HepG2 (cell line): ENCODE measurements at regions not wholly inside any gene's neighbourhood (a gene's known extent, or its start where the extent isn't known, plus 50 kb on each side); places are given as distances from the start of the nearest gene placed in this dataset.

Source experiments
- ATAD3A ChIP-seq: sonication (generic); formaldehyde crosslinking; IDR thresholded peaks from 2 replicates; pipeline ENCODE4 v1.4.0; 2020; ENCODE audit warnings: missing genetic modification reagents
- BCL6 ChIP-seq: IDR thresholded peaks from 2 replicates; pipeline ENCODE4 v1.6.1; 2016; ENCODE audit warnings: missing genetic modification reagents, missing compliant biosample characterization
- CBX1 ChIP-seq: IDR thresholded peaks from one replicate; pipeline ENCODE4 v1.6.1; 2016; ENCODE audit warnings: antibody characterized with exemption, low read depth
- CHD2 ChIP-seq: IDR thresholded peaks from 2 replicates; pipeline ENCODE4 v1.6.1; 2011; ENCODE audit warnings: low read depth, low read length, improper control_type of control experiment
- EED ChIP-seq: sonication (generic); formaldehyde crosslinking; IDR thresholded peaks from 2 replicates; pipeline ENCODE4 v1.5.0; 2020; ENCODE audit warnings: mild to moderate bottlenecking, missing genetic modification reagents
- FIP1L1 ChIP-seq: fragments of 200-400 bp; formaldehyde crosslinking; IDR thresholded peaks from 2 replicates; pipeline ENCODE4 v1.6.1; 2018; ENCODE audit warnings: low read depth, mild to moderate bottlenecking, low read length, moderate library complexity, borderline replicate concordance; ENCODE audit not compliant: insufficient read depth
- HDAC6 ChIP-seq: fragments of 200-600 bp; sonication (generic); IDR thresholded peaks from 2 replicates; pipeline ENCODE4 v1.7.0; 2017; ENCODE audit warnings: mild to moderate bottlenecking, antibody characterized with exemption, low read length, low read depth
- HMGXB3 ChIP-seq: sonication (generic); formaldehyde crosslinking; IDR thresholded peaks from 2 replicates; pipeline ENCODE4 v1.4.0; 2020; ENCODE audit warnings: missing genetic modification reagents, borderline replicate concordance
- KLF12 ChIP-seq: sonication (generic); formaldehyde crosslinking; IDR thresholded peaks from 2 replicates; pipeline ENCODE4 v1.4.0; 2020; ENCODE audit warnings: missing genetic modification reagents, borderline replicate concordance
- KMT2B ChIP-seq: IDR thresholded peaks from 2 replicates; pipeline ENCODE4 v1.6.1; 2016; ENCODE audit warnings: missing genetic modification reagents, missing compliant biosample characterization
- MED13 ChIP-seq: sonication (generic); formaldehyde crosslinking; IDR thresholded peaks from 2 replicates; pipeline ENCODE4 v1.5.0; 2020; ENCODE audit warnings: missing genetic modification reagents
- NR2C2 ChIP-seq: sonication (generic); formaldehyde crosslinking; IDR thresholded peaks from 2 replicates; pipeline ENCODE4 v1.4.0; 2020; ENCODE audit warnings: missing genetic modification reagents, mild to moderate bottlenecking, moderate library complexity, borderline replicate concordance
- PITX1 ChIP-seq: sonication (generic); formaldehyde crosslinking; IDR thresholded peaks from 2 replicates; pipeline ENCODE4 v1.5.1; 2020; ENCODE audit warnings: mild to moderate bottlenecking, missing genetic modification reagents
- RFX5 ChIP-seq: IDR thresholded peaks from 2 replicates; pipeline ENCODE4 v1.6.1; 2011; ENCODE audit warnings: low read depth, low read length, improper control_type of control experiment
- TBX3 ChIP-seq: fragments of 450-650 bp; IDR thresholded peaks from 2 replicates; pipeline ENCODE4 v1.6.1; 2017; ENCODE audit warnings: antibody characterized with exemption, mild to moderate bottlenecking, inconsistent platforms, borderline replicate concordance
- ZNF292 ChIP-seq: sonication (generic); formaldehyde crosslinking; IDR thresholded peaks from 2 replicates; pipeline ENCODE4 v1.8.1; 2022; ENCODE audit warnings: mild to moderate bottlenecking, low read depth, missing genetic modification reagents, borderline replicate concordance
- ZNF431 ChIP-seq: sonication (generic); formaldehyde crosslinking; IDR thresholded peaks from 2 replicates; pipeline ENCODE4 v1.9.0; 2022; ENCODE audit warnings: missing genetic modification reagents, low read depth, mild to moderate bottlenecking, borderline replicate concordance
- ZNF446 ChIP-seq: sonication (generic); formaldehyde crosslinking; IDR thresholded peaks from 2 replicates; pipeline ENCODE4 v1.5.0; 2020; ENCODE audit warnings: mild to moderate bottlenecking, missing genetic modification reagents
- ZNF678 ChIP-seq: sonication (generic); formaldehyde crosslinking; IDR thresholded peaks from 2 replicates; pipeline ENCODE4 v1.4.0; 2020; ENCODE audit warnings: mild to moderate bottlenecking, missing genetic modification reagents
- TF ChIP-seq, protein P1 (sequence below): sonication (generic); formaldehyde crosslinking; IDR thresholded peaks from 2 replicates; pipeline ENCODE4 v1.4.0; 2020; ENCODE audit warnings: missing genetic modification reagents, mild to moderate bottlenecking, borderline replicate concordance
- TF ChIP-seq, protein P2 (sequence below), 2 experiments: sonication (generic) in 1 of 2; formaldehyde crosslinking in 1 of 2; IDR thresholded peaks; 2 replicates each; pipeline versions ENCODE4 v1.4.0 to v1.6.1; 2018 to 2020; ENCODE audit warnings: missing genetic modification reagents in 2 of 2, borderline replicate concordance in 1 of 2, low read depth in 1 of 2, mild to moderate bottlenecking in 1 of 2, missing biosample characterization in 1 of 2

DNA sequence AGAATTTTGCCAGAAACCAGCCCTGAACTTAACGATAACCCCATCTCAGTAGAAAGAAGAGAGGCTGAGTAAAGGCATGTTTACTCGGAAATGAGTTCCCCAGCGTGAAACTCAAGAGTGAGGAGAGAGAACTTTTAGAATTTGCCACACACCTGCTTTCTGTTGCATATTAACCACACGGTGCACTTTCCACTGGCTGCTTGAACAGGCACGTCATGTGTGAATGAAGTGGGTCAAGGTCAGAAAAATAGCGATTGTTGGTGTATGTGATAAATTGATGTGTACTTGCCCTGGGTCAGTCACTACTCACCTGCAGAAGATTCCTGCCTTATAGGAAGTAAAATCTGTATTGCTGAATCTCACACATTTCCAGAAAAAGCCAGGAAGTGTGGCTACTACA is 395.7 kb downstream of the TRIML1 start (continued):
- TF ChIP-seq, protein P1, sequence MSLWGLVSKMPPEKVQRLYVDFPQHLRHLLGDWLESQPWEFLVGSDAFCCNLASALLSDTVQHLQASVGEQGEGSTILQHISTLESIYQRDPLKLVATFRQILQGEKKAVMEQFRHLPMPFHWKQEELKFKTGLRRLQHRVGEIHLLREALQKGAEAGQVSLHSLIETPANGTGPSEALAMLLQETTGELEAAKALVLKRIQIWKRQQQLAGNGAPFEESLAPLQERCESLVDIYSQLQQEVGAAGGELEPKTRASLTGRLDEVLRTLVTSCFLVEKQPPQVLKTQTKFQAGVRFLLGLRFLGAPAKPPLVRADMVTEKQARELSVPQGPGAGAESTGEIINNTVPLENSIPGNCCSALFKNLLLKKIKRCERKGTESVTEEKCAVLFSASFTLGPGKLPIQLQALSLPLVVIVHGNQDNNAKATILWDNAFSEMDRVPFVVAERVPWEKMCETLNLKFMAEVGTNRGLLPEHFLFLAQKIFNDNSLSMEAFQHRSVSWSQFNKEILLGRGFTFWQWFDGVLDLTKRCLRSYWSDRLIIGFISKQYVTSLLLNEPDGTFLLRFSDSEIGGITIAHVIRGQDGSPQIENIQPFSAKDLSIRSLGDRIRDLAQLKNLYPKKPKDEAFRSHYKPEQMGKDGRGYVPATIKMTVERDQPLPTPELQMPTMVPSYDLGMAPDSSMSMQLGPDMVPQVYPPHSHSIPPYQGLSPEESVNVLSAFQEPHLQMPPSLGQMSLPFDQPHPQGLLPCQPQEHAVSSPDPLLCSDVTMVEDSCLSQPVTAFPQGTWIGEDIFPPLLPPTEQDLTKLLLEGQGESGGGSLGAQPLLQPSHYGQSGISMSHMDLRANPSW (CRISPR knock-in tag) = no peak
- no peak for TF ChIP-seq EED (CRISPR knock-in tag)
- no peak for TF ChIP-seq CHD2
- TF ChIP-seq NR2C2 (CRISPR knock-in tag) = no peak
- no peak for TF ChIP-seq ATAD3A
- 0 out of 2 replicates have a peak, but pooled peaks have one; percentile 49 for TF ChIP-seq PITX1 (CRISPR knock-in tag)
- TF ChIP-seq ZNF678 (CRISPR knock-in tag) = no peak
- no peak for TF ChIP-seq RFX5
- TF ChIP-seq KMT2B (CRISPR knock-in tag) = no peak
- TF ChIP-seq ZNF446 (CRISPR knock-in tag) = no peak
- no peak for TF ChIP-seq FIP1L1
- TF ChIP-seq TBX3 = no peak
- TF ChIP-seq BCL6 = peak; percentile 80
- TF ChIP-seq CBX1 = no peak
- no peak for TF ChIP-seq HMGXB3
- TF ChIP-seq, protein P2, sequence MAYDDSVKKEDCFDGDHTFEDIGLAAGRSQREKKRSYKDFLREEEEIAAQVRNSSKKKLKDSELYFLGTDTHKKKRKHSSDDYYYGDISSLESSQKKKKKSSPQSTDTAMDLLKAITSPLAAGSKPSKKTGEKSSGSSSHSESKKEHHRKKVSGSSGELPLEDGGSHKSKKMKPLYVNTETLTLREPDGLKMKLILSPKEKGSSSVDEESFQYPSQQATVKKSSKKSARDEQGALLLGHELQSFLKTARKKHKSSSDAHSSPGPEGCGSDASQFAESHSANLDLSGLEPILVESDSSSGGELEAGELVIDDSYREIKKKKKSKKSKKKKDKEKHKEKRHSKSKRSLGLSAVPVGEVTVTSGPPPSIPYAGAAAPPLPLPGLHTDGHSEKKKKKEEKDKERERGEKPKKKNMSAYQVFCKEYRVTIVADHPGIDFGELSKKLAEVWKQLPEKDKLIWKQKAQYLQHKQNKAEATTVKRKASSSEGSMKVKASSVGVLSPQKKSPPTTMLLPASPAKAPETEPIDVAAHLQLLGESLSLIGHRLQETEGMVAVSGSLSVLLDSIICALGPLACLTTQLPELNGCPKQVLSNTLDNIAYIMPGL (CRISPR knock-in tag; IDR thresholded peaks at IDR 0.05; ENCODE audit: borderline replicate concordance in 1 of 2, low read depth in 1 of 2) = no peak
- TF ChIP-seq ZNF292 = peak; percentile 64; the same call in 1 of the 2 replicates
- TF ChIP-seq ZNF431 (CRISPR knock-in tag) = no peak
- TF ChIP-seq HDAC6 = no peak
- no peak for TF ChIP-seq MED13 (CRISPR knock-in tag)
- TF ChIP-seq KLF12 (CRISPR knock-in tag) = no peak
